Stimulated activated CD4-positive, alpha-beta T cell treated with anti-CD3 and anti-CD28 coated beads, Interleukin-12 subunit alpha, Interleukin-12 subunit beta, amount 100 ng/mL, for 48 hours (primary cell): ENCODE measurements at regions not wholly inside any gene's neighbourhood (a gene's known extent, or its start where the extent isn't known, plus 50 kb on each side); places are given as distances from the start of the nearest gene placed in this dataset.
A peak's percentile ranks its signal among the peaks of the same experiment; 100 is the strongest.

Source experiments
- DNase-seq, 3 donors: peaks; one replicate each; pipeline ENCODE4 v3.0.0-alpha.2; 2020; ENCODE audit warnings: low read depth in 2 of 3, low spot score in 1 of 3

DNA sequence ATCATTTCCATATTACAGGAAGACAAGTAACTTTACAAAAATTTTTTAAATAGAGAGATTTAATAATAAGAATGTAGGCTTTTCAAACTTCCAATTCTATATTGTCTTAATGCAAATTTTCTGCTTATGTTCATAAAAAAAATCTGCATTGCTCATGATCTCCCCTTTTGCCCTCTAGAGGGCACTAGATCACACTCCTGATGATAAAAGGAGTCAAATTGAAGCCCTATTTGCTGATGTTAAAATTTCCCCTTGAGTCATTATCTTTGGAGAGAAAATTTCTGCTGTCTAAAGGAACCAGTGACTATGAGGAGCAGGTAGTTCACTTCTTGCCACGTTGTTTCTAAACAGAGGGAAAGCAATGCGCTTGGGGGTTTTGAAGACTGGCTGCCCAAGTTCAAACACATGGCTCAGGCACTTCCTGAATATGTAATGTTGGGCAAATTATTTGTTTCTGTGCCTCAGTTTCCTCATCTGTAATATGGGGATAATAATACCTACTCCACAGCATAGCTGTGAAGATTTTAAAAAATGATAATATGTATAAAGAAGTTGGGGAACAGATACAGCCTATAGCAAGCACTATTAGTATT is 874.2 kb downstream of the TFAP2A start:
- DNase-seq, result peak in 1 of 3 donors; percentile 5

DNA sequence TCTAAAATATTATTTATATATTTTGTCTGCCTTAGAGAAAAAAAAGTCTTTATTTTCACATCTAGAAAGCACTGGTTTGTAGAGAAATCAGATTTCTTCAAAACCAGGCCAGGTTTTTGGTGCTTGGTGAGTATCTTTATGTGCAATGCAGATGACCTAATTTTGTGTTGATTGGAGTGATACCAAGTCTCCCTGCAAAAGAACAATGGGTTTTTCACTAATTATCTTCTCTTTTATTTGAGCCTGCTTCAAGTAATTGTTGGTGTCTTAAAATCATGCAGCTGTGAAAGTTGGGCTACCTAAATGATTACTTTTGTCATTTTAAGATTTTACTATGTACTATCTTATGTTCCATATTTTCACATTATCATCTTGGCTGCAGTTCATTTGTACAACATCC is 874.7 kb downstream of the TFAP2A start:
- no peak for DNase-seq

DNA sequence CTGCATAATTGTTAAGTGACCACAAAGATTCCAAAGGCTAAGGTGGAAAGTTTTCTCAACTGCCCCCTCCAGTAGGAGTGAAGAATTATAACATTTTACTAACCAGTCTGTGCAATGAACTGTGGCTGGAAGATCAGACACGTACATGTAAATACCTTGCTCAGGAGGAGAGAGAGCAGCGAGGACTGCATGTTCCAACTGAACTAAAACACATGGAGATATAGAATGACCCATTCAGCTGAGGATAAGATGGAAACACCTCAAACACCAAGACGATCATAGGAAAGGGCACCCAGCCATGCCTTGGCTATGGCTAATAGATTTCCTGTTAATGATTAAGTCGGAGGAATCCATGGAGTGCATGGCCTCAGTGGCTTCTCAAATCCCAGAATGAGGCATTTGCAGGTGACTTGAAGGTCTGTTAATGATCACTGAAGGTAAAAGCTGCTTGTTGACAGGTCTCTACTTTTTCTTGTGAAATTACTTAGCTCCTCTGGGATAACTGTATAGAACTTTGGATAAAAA is 875.6 kb downstream of the TFAP2A start:
- DNase-seq, result no peak

DNA sequence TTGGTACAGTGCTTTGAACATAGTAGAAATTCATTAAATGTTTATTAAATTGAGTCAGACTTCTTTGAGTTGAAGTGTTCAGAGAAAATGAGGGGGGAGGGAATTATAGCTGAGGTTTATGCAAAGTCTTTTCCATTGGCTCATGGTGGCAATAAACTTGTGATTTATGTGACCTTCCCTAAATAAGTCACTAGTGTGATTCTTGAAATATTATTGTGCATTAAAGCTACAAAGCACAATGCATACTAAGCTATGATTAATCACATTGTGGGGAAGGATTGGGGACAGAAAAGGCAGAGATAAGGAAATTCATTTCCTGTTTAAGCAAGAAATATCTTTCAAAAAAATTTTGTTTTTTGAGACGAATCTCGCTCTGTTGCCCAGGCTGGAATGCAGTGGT is 877.5 kb downstream of the TFAP2A start:
- no peak for DNase-seq

DNA sequence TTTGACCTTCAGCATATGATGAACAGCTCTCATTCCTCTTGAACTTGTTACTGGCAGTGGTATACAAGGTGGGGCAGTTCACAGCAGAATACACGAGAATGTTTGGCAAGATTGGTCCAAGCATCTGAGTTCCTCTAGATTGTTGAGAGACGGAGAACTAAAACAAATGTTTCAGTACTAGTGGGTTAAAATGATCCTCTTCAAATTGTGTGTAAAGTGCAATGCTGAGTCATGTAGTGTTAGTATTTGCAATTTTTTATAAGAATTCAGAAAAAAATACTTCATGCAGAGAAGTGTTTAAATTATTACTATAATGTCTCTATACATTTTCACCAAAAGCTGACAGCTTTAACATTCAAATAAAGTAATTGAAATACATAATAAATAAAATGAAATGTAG is 879.8 kb downstream of the TFAP2A start:
- DNase-seq, result no peak

DNA sequence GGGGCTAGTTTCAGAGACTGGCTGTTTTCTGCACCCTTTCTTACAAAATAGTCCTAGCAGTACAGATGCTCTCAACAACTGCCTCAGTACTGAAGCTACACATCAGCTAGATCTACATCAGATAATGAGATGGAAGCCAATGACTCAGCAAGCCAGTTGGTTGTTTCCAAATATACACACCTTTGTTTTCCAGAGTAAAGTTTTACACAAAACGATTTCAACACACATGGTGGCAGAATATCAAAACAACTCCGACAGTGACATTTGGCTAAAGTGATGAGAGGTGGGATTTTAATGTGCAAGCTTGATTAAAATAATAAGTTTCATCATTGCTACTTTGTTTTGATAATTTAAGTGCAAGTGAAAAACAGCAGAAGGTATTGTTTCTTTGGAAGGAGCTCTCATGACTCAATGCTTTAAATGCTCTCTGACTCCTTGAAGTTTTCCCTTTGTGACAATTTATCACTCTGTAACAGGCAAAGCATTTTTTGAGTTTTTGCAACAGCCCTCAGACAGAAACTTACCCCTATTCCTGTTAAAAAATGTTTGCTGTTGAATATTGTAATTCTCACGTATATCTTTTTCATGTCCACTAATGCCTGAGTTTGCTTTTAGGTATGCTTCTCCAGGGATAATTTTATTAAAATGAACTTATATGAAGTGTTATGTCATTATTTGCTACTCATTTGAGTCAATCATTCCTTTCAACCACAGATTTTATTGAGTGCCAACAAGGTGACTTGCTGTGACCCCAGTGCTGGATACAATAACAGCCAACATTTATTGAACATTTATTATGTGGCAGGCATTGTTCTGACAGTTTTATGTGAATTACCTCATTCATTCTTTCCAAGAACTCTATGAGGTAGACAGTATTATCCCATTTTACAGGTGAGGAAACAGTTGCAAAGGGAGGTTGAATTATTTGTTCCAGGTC is 882.0 kb downstream of the TFAP2A start:
- no peak for DNase-seq

DNA sequence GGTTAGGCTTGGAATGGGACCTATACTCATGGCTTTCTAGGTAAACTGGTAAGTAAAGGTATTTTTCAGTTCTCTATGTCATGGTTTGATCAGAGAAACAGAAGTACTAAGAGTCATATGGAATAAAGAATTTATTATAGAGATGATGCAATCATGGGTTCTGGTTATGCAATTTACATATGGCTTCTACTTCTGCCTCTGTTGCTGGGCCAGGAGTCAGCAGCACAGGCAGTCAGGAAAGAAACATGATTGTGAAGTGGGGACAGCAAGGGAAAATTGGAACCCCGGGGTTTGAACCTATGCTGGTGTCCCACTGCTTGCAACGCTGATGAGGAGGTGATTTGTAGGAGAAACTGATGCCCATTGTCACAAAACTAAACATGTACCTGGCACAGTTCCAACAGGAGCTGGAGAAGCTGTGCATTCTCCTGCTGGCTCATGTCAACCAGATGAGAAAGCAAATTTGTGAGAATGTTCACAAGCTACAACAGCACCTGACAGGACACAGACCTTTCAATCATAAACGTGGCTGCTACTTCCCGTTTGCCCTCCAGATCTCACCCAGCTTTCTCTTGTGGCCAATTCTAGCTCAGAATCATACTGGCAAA is 887.1 kb downstream of the TFAP2A start:
- DNase-seq, result no peak

DNA sequence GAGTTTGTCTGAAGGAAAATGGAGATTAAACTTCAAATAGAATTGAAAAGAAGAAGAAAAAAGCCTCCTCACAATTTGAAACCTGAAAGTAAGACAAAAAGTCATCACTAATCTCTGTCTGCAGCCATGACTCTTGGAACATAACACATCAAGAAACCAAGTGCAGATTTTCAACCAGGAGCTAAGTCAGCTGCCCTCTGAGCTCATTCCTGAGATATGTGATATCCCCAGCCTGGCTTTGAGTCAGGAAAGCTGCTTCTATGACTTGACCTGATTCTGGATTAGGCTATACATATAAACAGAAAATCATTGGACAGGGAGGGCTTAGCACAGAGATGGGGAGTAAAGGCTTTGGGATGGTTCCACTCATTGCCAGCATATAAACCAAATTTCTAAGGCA is 891.4 kb downstream of the TFAP2A start:
- no peak for DNase-seq

DNA sequence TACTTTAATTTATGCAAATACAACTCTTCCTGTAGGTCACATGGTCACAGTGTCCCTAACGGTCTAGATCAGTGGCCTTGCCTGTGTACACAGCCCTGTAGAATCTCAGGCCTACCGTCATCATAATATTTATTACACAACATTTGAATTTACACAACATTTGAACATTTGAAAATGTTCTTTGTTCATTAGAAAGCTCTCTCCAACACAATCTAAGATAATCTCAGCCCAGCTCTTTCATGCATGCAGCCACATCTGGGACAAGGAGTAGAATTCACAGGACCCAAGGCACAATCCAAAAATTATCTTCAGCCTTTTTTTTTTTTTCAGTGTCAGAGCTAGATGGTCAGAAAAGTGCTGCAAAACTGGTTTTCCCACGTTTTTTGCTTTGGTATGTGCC is 892.8 kb downstream of the TFAP2A start:
- DNase-seq, result no peak

DNA sequence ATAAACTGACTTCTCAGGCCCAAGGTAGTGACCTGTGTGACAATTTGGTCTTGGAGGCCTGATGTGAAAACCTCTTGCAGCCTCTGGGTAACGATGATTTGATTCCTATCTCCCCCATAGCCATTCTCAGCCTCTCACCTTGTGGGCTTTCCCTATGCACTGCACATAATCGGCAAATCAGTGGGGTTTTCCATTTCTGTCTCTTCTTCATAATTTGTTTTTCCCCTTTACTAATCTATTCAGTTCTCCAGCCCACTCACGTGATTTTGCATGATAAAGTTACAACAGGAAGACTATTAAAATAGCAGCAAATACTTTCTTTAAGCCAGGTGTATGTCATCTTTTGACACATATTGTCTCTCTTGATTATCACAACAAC is 893.7 kb downstream of the TFAP2A start:
- DNase-seq, result no peak

DNA sequence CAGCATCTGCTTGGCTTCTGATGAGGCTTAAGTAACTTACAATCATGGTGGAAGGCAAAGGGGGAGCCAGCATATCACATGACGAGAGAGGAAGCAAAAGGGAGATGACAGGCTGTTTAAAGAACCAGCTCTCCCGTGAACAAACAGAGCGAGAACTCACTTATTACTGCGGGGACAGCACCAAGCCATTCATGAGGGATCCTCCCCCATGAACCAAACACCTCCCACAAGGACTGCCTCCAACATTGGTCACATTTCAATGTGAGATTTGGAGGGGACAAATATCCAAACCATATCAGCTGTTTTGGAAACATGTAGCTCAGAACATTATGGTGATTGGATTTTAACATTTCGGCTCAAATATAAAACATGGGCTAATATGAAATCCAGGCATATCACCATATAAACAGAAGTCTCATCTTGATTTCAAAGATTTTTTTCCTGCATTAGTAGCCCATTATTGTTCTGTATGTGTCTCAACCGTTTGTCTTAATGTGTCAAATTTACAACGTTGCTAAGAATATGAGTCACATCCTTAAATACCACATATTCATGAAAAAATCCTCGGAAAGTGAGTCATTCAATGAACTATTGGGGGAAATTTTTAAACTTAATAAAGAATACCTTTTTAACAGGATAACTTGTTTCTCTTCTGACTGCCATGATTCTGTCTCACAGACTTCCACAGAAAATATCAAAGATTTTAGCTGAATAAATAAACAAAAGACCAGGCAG is 894.3 kb downstream of the TFAP2A start:
- DNase-seq, result no peak

DNA sequence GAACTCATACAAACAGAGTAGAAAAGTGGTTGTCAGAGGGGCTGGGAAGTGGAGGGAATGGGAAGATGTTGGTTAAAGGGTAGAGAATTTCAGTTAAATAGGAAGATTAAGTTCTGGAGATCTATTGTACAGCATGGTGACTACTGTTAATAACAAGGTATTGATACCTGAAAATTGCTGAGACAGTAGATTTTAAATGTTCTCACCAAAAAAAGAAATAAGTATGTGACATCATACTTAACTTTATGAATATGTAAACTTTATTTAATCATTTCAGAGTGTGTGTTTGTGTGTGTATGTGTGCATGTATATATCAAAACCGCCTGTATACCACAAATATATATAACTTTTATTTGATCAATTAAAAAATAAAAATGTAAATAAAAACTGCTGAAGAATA is 896.4 kb downstream of the TFAP2A start:
- DNase-seq, result no peak

DNA sequence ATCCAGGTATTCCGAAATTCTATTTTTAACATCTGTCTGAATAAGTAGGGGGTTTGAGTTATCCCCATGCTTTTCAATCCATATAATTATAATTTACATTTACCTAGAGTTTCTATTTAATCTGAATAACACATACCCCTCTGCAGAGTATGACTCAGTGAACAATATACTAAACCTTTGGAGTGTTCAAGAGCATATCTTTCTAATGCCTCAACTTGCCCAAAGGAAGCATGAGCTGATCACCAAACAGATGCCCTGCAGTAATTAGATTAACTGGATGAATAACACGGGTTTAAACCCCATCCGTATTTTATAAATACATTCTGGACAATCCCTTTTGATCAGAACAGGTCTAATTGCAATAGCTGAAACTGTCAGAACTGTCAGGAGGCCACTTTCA is 897.1 kb downstream of the TFAP2A start:
- DNase-seq, result no peak

DNA sequence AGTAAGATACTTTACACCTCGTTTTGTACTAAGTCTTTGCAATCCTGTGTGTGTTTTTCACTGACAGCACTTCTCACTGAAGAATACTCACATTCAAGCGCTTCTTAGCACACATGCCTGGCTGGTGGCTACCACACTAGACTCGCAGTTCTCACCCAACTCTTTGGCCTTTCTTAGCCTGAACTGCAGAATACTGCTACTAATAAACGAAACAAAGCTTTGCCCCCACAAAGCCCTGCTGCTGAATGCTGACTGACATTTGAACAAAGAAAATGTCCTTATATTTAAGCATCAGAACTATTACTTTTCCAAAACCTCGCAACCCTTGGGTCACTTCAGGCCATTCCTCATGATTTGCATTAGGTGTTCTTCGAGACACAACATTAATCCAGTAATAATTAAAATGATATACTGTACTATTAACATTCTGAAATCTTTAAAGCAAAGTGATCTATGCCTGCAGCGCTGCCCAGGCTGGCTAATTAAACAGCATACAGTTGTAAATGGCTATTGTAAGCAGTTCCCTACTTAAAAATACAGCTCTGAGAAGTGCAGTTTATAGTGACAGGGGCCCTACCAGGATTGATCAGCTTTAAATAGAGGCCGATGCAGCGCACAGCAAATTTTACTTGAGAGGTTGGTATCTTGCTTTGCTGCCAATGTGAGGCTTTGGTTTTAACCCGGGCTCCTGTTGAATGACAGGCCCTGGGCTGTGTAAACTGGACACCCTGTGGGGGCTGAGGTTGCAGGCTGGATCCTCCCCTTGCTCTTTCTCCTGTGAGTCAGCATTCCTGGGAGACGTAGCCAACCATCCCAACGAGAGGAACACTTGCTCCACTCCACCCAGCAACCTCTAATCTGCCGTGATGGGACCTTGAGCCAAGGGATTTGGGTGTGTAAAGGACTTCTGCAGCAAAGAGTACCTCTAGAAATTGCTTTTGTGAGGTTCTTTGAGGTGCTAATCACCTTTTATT is 899.0 kb downstream of the TFAP2A start:
- DNase-seq, result no peak

DNA sequence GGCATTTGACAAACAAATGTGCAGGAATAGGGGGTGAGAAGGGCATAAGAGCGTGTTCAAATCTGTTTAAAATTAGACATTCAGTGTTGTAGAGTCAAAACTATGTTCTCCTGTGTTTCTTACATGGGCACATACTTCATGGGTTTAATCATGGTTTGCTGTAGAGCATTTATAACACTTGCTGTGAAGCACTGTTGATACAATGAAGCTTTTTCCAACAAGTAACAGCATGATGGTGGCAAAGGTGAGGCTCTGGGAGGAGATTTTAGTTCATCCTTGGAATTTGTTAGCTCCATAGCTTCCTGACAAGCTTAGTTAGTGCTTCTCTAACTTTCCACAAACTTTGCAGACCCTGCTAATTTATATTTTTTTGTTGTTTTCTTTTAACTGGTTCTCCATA is 900.7 kb downstream of the TFAP2A start:
- no peak for DNase-seq

DNA sequence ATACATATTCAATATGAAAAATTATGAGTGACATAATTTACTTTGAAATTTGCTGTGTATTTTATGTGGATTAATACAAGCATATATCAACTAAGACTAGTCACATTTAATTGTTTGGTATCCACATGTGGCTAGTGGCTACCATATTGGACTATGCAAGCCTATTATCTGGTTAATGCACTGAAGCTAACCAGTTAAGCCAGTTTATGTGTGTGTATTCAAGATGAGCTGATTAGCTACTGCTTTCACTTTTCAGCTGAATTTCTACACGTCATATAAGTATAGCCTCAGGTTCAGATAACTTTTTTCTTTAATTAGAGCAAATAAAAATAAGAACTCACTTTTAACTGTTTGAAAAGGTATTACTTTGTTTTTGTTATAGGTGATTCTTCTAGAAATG is 903.7 kb downstream of the TFAP2A start:
- DNase-seq, result no peak

DNA sequence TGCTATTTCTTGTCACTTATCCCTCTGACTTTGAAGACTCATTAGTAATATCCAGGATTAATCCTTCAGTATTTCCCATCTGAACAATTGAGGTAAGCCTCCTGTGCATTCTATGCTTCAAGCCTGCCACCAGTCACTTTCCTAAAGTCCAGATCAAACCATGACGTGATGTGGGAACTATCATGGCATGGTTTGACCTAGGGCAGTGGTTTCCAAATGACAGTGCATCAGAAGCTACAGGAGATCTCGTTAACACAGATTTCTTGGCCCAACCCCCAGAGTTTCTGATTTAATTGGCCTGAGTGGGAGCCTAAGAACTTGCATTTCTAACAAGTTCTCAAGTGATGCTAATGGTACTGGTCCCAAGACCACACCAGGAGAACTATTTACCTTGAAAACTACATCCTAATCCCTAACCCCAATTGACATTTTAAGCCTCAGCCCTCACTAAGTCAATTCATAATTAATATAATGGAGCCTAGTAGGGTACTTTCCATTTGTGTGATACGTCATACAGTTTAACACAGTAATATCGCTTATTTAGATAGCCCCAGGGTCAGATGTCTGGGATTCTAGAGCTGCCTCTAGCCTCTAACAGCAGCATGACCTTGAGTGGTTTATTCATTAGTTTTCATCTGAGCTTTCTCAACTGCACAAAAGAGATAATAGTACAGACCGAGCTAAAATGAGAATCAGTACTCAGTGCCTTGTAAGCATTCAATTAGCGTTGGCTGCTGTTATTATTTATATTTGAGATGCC is 907.6 kb downstream of the TFAP2A start:
- DNase-seq, result no peak

DNA sequence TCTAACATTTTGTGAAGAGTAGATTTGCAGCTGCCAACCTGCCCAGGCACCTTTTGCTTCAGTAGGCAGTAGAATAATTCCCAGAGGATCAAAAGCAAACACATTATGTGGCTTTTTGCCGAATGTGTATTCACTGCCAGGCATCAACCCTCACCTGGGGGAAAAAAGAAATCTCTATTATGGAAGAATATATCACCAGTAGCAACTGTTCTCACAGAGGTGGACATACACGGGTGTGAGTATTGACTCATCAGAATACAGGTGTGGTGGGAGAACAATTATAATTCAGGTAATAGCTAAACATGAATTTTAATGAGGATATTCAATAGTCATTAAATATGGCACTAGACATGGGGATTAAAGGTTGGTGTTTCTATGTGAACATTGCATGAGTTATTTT is 910.7 kb downstream of the TFAP2A start:
- no peak for DNase-seq

DNA sequence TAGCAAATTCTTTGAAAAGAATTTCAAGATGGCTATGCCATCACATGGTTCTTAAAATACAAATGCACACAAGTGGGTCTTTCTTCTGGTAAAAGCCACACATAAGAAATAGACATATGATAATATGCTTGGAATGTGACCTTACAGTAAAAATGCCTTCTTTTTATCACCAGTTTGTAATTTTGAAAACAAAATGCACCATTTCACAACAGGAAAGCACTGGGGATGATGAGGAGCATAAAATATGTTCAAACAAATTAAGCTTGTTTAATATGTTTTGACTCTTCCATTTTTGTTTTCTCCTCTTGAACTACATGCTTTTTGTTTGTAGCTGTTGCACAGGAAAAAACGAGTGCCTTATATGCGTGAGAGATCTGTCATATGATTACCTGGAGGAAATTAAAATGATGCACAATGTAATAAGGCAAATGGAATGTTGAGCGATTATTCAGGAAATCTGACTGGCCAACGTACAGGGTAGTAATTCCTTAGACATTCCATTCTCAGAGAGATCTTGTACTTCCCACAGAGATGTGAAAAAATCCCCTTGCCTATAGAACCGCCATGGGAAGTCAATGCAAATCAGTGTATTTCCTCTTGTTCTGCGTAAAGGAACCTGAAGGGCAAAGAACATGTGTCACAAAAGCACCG is 911.6 kb downstream of the TFAP2A start:
- no peak for DNase-seq
